ENCODE measurements at regions not wholly inside any gene's neighbourhood (a gene's known extent, or its start where the extent isn't known, plus 50 kb on each side); places are given as distances from the start of the nearest gene placed in this dataset.

GRCh38 chr10:120641695-120642094 is 184.7 kb downstream of the PLPP4 start:
- intact Hi-C loops (cut with DNase I), result no loop called here
- no peak for DNase-seq

- intact Hi-C loops (cut with DNase I), result no loop called here
- DNase-seq, result no peak
Observed at GRCh38 chr10:120643351-120643750, 186.3 kb downstream of the PLPP4 start.

GRCh38 chr10:120644556-120645410 is 187.8 kb downstream of the PLPP4 start:
- no peak for DNase-seq
- intact Hi-C loops (cut with DNase I), result no loop called here

DNA sequence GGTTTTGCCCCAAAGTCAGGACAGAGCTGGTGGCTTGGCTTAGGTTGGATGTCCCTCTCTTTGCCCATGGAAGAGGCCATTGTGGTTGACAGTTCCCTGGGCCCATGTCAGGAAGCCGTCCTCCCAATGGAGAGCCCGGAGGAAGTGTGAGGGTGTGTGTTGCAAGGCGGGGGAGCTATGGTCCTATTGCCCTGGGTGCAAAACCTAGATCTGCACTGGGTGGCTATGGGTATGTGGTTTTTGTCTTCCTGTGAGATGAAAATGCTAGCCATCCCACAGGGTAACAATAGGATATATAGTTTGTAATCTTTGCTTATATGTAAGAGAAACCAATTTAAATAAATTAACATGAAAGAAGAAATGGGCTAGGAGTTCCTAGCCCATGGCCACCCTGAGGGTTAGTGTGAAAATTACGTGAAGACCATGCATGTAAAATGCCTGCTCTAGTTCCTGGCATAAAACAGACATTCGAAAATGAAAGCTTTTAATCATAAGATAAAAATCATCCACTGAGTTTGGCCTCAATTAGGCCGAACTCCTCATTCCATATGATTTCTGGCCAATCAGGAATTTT is 189.2 kb downstream of the PLPP4 start:
- intact Hi-C loops (cut with DNase I), result no loop called here
- DNase-seq, result no peak

- no peak for DNase-seq
- intact Hi-C loops (cut with DNase I), result no loop called here
Observed at GRCh38 chr10:120646738-120647456, 189.9 kb downstream of the PLPP4 start.

- DNase-seq, result no peak
- intact Hi-C loops (cut with DNase I), result no loop called here
Observed at GRCh38 chr10:120650705-120651399, 193.8 kb downstream of the PLPP4 start.

GRCh38 chr10:120656107-120656506 is 195.1 kb upstream of the WDR11 start:
- intact Hi-C loops (cut with DNase I), result no loop called here
- no peak for DNase-seq

- no peak for DNase-seq
- intact Hi-C loops (cut with DNase I), result no loop called here
Observed at GRCh38 chr10:120657371-120657770, 193.8 kb upstream of the WDR11 start.

GRCh38 chr10:120658943-120659885 is 191.9 kb upstream of the WDR11 start:
- DNase-seq, result no peak
- intact Hi-C loops (cut with DNase I), result no loop called here

DNA sequence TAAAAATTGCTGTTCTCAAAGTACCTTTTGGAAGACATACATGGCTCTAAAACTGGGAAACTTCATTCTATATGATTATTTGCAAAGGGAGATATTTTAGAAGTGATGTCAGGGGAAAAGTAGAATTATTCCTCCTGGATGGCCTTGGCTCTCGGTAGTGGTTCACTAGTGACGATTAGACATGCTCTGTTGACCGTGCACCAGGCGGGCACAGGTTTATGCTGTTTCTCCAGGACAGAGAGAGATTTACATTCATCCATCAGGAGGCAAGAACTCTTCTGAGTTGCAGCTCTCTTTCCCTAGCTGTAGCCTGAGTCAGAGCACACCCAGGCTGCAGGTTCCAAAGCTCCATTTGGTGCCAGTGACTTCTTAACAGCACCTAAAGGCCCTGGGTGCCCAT is 184.9 kb upstream of the WDR11 start:
- intact Hi-C loops (cut with DNase I), result no loop called here
- no peak for DNase-seq

DNA sequence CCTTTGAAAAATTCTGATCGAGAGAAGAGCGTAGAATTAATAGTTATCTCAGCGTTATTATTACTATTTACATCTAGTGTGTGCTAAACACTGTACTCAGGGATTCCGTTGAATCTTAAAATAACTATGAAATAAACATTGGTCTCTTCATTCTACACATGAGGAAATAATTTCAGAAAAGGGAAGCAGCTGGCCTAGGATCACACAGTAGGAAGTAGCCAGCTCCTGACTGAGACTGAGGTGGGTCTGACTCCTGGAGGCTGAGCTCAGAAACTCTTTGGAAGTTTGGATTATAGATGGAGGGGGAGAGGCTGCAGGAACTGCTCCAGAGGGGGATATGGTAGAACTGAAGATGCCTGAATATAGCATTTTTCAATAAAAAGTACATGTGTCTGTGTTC is 183.9 kb upstream of the WDR11 start:
- DNase-seq, result no peak
- intact Hi-C loops (cut with DNase I), result no loop called here

- no peak for DNase-seq
- intact Hi-C loops (cut with DNase I), result no loop called here
Observed at GRCh38 chr10:120671491-120671890, 179.7 kb upstream of the WDR11 start.

DNA sequence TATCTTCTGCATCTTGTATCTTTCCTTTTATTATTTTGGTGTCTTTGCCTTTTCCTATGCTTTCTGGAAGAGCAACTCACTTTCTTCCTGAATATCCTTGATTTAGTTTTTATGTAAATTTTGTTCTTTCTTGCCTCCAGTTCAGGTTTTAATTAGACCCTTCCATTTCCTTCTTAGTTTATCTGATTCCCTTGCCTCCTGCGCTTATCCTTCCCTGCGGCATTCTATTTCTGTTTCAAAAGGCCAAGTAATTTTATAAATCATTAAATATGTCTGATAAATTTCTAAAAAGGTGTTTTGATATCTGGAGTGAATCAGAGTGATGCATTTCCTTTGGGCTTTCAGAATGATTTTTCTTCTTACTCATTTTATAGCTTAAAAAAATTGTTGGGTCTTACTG is 167.7 kb upstream of the WDR11 start:
- intact Hi-C loops (cut with DNase I), result no loop called here
- DNase-seq, result no peak

GRCh38 chr10:120684226-120684625 is 166.9 kb upstream of the WDR11 start:
- DNase-seq, result no peak
- intact Hi-C loops (cut with DNase I), result no loop called here

DNA sequence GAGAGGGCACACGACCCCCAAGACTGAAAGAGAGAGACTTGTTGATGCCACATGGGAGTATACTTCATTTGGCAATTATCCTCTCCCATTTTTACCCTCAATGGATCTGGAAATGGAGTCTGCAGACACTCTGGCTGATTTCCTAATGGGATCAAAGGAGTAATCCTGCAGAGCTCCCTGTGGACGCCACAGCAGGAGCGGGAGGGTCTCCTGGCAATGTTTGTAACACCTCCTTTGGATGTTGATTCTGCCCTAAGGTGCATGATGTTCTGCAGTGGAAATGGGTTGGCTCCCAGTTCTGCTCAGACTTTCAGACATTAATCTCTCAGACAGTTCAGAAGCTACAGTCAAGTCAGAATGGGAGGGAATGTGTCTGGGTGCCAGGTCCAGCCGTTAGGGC is 166.0 kb upstream of the WDR11 start:
- no peak for DNase-seq
- intact Hi-C loops (cut with DNase I), result no loop called here

DNA sequence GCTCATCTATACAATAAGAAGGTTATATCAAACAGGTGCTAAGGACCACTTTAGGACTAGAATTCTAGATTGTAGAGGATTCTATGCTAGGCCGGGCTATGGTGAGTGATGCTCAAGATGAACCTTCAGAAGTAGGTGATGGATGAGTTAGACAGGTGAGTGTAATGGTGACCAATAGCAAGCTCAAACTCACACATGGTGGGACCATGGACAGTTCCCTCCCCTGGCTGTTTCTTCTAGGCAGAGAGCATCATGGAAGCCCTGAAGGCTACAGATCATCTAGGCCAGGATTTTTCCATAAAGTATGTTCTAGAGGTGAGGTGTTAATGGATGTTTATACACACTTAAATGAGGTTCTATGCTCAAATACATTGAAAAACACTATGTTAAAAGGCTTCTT is 162.2 kb upstream of the WDR11 start:
- intact Hi-C loops (cut with DNase I), result no loop called here
- DNase-seq, result no peak

DNA sequence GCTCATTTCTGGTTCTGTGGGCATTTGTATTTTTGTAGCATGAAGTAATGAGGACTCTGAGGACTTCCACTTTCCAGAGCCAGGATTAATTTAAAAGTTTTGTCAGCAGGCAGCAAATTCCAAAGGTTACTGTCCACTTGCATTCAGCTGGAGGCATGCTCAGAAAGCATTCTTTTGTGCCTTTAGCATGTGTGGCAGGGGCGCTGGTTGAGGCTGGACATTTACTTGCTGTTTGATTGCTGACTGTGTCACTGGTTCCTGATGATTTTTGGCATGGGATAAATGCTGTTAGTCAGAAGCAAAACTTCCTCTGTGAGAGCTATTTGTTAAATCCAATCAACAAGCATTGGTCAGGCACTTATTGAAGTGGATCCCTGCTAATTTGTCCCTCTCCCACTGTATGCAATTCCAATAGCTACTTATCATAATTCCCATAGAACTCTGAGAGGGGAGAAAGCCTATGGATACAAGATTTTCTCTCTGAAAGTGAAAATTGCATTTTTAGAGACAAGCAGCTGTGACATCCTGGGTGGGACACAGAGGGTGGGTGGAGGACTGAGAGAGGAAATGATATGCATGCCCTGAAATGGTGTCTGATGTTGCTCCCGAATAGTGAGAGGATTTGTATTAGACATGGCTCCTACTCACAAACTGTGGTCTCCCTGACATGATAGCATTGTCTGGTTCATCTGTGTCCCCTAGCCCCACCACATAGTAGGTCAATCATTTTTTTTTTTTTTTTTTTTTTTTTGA is 161.2 kb upstream of the WDR11 start:
- intact Hi-C loops (cut with DNase I), result no loop called here
- peak in 8 of 42 donors; percentile 3 to 54 (median 22) for DNase-seq

DNA sequence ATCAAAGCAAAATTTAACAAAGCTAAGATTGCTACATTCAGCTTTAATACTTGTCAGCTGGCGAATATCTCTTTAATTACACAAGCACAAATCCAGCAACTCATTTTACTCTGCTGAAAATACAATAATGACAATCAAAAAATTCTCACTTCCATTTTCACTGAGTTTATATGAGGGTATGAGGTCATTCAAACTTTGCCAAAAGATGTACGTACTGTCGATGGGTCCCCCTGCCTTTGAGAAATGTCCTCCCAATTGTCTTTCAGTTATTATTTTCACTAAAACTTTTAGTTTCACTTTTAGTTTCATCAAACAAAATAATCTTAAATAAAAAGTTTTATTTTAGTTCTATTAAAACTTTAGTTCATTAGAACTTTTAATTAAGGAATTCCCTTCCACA is 159.5 kb upstream of the WDR11 start:
- intact Hi-C loops (cut with DNase I), result no loop called here

More for the DNA sequence above, 159.5 kb upstream of the WDR11 start:
- DNase-seq, result no peak

Data from head of caudate nucleus (tissue), 42 donors.